ENCODE measurements at regions not wholly inside any gene's neighbourhood (a gene's known extent, or its start where the extent isn't known, plus 50 kb on each side); places are given as distances from the start of the nearest gene placed in this dataset.

- TF ChIP-seq POLR2AphosphoS5 (IDR thresholded peaks at IDR 0.05; ENCODE audit: low read depth, low read length) = no peak
- TF ChIP-seq POLR2A (IDR thresholded peaks at IDR 0.05; ENCODE audit: control extremely low read depth in 1 of 2, low read depth in 2 of 2, low read length in 2 of 2) = no peak
- no peak for TF ChIP-seq SP1 (IDR thresholded peaks at IDR 0.05; ENCODE audit: low read depth, low read length)
- TF ChIP-seq EZH2 (IDR thresholded peaks at IDR 0.05; ENCODE audit: low read depth, low read length, severe bottlenecking) = no peak
- TF ChIP-seq GABPA (IDR thresholded peaks at IDR 0.05; ENCODE audit: borderline replicate concordance, insufficient read depth, low read length) = no peak
Measured at GRCh38 chr6:149246691-149247384, 70.7 kb upstream of the TAB2 start.

Data from H1 (cell line).